Fibroblast of pulmonary artery (primary cell): ENCODE measurements at regions not wholly inside any gene's neighbourhood (a gene's known extent, or its start where the extent isn't known, plus 50 kb on each side); places are given as distances from the start of the nearest gene placed in this dataset.

Experiments
- DNase-seq: peaks from one replicate; pipeline ENCODE4 v3.0.0-alpha.2; 2010; ENCODE audit warnings: low read depth
- H3K4me3 ChIP-seq: replicated peaks from 2 replicates; pipeline ENCODE4 v1.5.1; 2011; ENCODE audit warnings: low read depth, mild to moderate bottlenecking, control low read depth, low read length, moderate library complexity
- TF ChIP-seq, protein P1 (sequence below): IDR thresholded peaks from 2 replicates; pipeline ENCODE4 v1.5.1; 2011; ENCODE audit warnings: mild to moderate bottlenecking, control low read depth, low read length, inconsistent platforms; ENCODE audit errors: missing control alignments

DNA sequence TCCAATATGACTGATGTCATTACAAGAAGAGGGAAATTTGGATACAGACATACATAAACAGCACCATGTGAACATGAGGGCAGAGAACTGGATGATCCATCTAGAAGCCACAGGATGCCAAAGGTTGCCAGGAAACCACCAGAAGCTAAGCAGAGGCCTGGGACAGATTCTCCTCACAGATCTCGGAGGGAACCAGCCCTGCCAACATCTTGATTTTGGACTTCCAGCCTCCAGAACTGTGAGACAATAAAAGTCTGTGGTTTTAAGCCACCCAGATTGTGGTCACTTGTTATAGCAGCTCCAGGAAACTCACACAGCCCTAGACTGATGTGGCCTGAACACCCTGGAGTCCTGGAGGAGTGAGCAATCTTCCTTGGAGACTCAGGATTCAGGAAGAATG lies 351.6 kb downstream of the EIPR1 start:
- H3K4me3 ChIP-seq: no peak overlapping the region
- TF ChIP-seq, protein P1, sequence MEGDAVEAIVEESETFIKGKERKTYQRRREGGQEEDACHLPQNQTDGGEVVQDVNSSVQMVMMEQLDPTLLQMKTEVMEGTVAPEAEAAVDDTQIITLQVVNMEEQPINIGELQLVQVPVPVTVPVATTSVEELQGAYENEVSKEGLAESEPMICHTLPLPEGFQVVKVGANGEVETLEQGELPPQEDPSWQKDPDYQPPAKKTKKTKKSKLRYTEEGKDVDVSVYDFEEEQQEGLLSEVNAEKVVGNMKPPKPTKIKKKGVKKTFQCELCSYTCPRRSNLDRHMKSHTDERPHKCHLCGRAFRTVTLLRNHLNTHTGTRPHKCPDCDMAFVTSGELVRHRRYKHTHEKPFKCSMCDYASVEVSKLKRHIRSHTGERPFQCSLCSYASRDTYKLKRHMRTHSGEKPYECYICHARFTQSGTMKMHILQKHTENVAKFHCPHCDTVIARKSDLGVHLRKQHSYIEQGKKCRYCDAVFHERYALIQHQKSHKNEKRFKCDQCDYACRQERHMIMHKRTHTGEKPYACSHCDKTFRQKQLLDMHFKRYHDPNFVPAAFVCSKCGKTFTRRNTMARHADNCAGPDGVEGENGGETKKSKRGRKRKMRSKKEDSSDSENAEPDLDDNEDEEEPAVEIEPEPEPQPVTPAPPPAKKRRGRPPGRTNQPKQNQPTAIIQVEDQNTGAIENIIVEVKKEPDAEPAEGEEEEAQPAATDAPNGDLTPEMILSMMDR: no peak
- DNase-seq: no peak

DNA sequence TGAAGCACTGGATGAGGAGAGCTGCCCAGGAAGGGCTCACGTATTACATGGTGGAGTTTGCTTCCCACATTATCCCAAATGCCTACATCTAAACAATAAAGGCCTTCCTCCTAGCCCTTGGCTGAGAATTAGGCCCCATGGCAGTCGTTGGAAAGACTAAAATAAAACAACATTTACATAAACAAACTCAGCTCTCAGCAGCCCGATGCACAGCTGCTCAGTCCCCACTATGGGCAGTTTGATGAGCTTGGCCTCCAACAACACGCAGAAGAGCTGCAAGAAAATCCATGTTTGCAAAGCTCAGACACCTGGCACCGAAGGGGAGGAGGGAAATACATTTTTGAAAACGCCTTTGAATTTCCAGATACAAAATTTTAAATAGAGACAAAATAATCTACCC lies 352.4 kb downstream of the EIPR1 start:
- DNase-seq: no peak
- H3K4me3 ChIP-seq: no peak overlapping the region
- TF ChIP-seq, protein P1: no peak

DNA sequence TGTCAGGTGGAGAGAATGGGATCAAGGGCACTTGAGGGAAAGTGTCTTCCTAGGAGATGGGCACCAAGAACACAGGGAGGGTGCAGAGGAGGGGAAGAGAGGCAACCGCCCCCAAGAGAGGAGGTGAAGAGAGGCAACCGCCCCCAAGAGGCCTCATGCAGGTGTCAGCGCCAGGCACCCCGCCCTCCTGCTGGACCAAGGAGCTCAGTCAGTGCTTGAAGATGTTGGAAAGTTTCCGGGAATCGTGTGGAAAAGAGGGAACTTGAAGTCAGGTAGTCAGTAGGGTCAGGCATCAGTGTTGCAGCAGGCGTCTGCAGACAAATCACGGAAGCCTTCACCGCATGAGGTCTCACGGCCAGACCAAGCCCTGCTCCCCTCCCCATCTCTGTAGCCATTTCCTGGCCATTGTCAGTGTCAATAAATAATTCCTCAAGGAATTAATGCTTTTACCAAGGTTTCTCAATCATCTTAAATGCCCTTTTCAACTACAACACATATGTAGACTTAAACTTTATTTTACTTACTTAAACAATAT lies 353.1 kb downstream of the EIPR1 start:
- no peak for DNase-seq
- H3K4me3 ChIP-seq: no peak overlapping the region
- TF ChIP-seq, protein P1: no peak

DNA sequence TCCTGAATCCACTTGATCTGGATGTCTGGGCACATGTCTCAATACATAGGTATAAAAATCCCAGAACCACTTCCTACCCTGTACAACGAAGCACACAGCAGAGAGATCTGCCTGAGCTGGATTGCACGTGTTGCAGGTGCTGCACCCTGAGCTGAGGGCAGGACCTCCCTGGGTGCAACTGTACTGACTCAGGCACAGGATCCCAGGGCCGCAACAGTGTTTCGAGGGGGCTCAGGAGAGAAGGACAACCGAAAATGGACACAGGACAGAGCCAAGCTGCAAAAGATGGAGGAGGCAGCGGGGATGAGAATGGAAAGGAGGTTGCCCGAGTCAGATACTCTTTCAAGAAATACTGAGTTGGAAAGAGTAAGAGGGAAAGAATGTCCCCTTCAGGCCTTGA lies 354.1 kb downstream of the EIPR1 start:
- no peak overlapping the region for H3K4me3 ChIP-seq
- TF ChIP-seq, protein P1: no peak
- no peak for DNase-seq

DNA sequence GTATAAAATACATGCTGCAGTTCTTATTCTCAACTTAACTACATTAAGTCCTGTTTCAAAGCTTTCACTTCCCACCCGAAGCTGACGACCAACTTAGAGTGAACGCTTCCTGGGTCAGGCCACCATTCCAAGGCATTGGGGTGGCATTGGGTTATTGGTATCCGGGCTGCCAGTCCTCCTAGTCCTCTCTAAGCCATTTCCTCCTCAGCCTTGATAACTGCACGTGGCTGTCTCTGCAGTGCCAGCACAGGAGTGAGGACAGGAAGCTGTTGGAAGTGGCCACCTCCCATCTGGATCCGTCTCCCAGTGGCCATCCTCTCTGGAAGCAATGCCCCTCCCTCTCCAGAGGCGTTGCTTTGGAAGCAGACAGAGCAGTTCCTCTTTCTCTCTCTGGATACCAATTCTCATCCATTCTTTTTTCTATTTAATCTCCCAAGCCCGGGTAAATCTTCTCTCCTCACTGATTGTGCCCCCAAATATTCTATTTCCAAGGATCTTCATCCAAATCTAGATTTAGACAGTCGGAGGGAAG lies 354.7 kb downstream of the EIPR1 start:
- TF ChIP-seq, protein P1: no peak
- H3K4me3 ChIP-seq: no peak overlapping the region
- no peak for DNase-seq

DNA sequence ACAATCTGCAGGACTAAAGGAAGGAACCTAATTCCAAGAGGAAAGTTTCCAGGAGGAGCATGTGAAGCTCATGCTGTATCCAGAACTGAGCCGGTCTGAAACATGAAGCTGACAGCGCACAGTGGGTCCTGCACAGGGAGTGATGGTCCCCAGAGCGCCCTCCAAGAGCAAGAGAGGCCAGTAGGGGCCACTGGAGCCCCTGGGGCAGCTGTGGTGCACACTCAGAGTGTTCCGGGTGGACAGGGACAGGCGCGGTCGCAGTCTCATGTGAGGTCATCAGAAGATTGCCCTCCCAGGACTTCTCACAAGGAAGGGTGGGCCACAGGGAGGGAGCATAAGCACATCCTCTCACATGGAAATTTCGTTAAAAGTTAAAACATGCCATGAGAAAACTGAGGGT lies 355.9 kb downstream of the EIPR1 start:
- no peak for DNase-seq
- no peak overlapping the region for H3K4me3 ChIP-seq
- TF ChIP-seq, protein P1: no peak

DNA sequence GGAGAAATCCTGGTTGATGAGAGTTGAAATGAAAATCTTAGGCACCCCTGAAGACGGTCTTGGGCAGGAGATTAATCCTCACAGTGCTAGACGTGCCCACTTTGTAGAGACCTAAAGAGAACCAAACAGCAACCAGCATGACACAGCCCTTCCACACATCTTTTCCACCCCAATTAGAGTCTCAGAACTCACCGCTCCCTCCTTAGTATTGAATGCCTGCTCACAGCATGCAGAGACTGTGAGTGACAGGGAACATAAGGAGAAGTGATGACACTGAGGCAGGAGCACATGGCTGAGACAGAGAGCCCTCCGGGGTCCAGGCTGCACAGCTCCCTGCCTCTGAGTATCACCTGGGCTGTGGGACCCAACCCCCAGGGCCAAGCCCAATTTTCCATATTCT lies 367.6 kb downstream of the EIPR1 start:
- no peak overlapping the region for H3K4me3 ChIP-seq
- TF ChIP-seq, protein P1: no peak
- no peak for DNase-seq
